T-cell (primary cell): ENCODE measurements at regions not wholly inside any gene's neighbourhood (a gene's known extent, or its start where the extent isn't known, plus 50 kb on each side); places are given as distances from the start of the nearest gene placed in this dataset.

Experiments used
- ATAC-seq, 4 experiments: fragments of 200-7000 bp in 3 of 4; fragments of 150-1000 bp in 1 of 4; cut with Tn5 transposase; replicated peaks in 1 of 4; 1 replicate in 3 of 4; 2 replicates in 1 of 4; pipeline ENCODE4 v1.10.0; 2021; ENCODE audit warnings: moderate library complexity in 3 of 4, mild to moderate bottlenecking in 2 of 4, moderate number of reproducible peaks in 1 of 4
- CTCF ChIA-PET, 2 donors: fragments of 300-600 bp; sonication (Branson Sonifier 250); formaldehyde crosslinking; loops; one replicate each; lab custom pipeline; 2022; ENCODE audit warnings: antibody characterized with exemption in 2 of 2; lab: Charles Lee
- POLR2A ChIA-PET, 2 donors: fragments of 300-600 bp; sonication (Branson Sonifier 250); formaldehyde crosslinking; loops; one replicate each; lab custom pipeline; 2022; ENCODE audit warnings: antibody characterized with exemption in 2 of 2; lab: Charles Lee
- DNase-seq, 35 experiments: peaks; one replicate each; pipeline versions ENCODE4 v3.0.0 to v3.0.0-alpha.2; 2013 to 2023
- H3K27ac ChIP-seq: one replicate; pipeline ENCODE4 v1.5.1; 2013; ENCODE audit warnings: low read length
- H3K27me3 ChIP-seq, 2 experiments: replicated peaks in 1 of 2; 1 replicate in 1 of 2; 2 replicates in 1 of 2; pipeline versions ENCODE4 v1.6.1 to v1.7.0; 2013; ENCODE audit warnings: low read length in 1 of 2, mixed read lengths in 1 of 2; ENCODE audit not compliant: control insufficient read depth in 2 of 2, insufficient read depth in 2 of 2; ENCODE audit errors: extremely low read depth in 1 of 2
- H3K36me3 ChIP-seq, 2 donors: 1 replicate in 1 of 2; 2 replicates in 1 of 2; pipeline versions ENCODE4 v1.6.1 to v1.7.0; 2013; ENCODE audit warnings: low read length in 1 of 2; ENCODE audit not compliant: control insufficient read depth in 2 of 2, insufficient read depth in 1 of 2; ENCODE audit errors: extremely low read depth in 1 of 2
- H3K4me1 ChIP-seq, 2 experiments: 1 replicate in 1 of 2; 2 replicates in 1 of 2; pipeline versions ENCODE4 v1.6.1 to v1.7.0; 2013; ENCODE audit warnings: low read length in 2 of 2, mixed read lengths in 1 of 2; ENCODE audit not compliant: insufficient read depth in 2 of 2, control insufficient read depth in 1 of 2; ENCODE audit errors: extremely low read depth in 1 of 2
- H3K4me3 ChIP-seq, 2 donors: 1 replicate in 1 of 2; 2 replicates in 1 of 2; pipeline versions ENCODE4 v1.5.1 to v1.7.0; 2013; ENCODE audit warnings: mild to moderate bottlenecking in 2 of 2, low read length in 1 of 2, moderate library complexity in 1 of 2; ENCODE audit not compliant: control insufficient read depth in 1 of 2; ENCODE audit errors: extremely low read depth in 1 of 2
- H3K9me3 ChIP-seq: 2 replicates; pipeline ENCODE4 v1.7.0; 2013
- H3K27ac Mint-ChIP-seq, 2 donors: one replicate each; pipeline ENCODE4 v1.8.0; 2020 to 2021; ENCODE audit warnings: mild to moderate bottlenecking in 2 of 2, mixed read lengths in 2 of 2
- H3K27me3 Mint-ChIP-seq, 2 donors: one replicate each; pipeline ENCODE4 v1.8.0; 2021 to 2022; ENCODE audit warnings: mixed read lengths in 2 of 2
- H3K36me3 Mint-ChIP-seq: one replicate; pipeline ENCODE4 v1.8.0; 2021; ENCODE audit warnings: mixed read lengths
- H3K4me1 Mint-ChIP-seq, 3 donors: one replicate each; pipeline ENCODE4 v1.8.0; 2020 to 2022; ENCODE audit warnings: mixed read lengths in 3 of 3, mild to moderate bottlenecking in 1 of 3
- H3K4me3 Mint-ChIP-seq, 3 donors: one replicate each; pipeline ENCODE4 v1.8.0; 2020 to 2022; ENCODE audit warnings: mild to moderate bottlenecking in 3 of 3, mixed read lengths in 3 of 3, moderate library complexity in 3 of 3
- H3K9me3 Mint-ChIP-seq, 3 donors: one replicate each; pipeline ENCODE4 v1.8.0; 2020 to 2022; ENCODE audit warnings: mixed read lengths in 3 of 3
- WGBS: methylation state at CpG from one replicate; pipeline ENCODE4 v1.1.5; 2013; ENCODE audit warnings: missing lambda C conversion rate; ENCODE audit not compliant: insufficient coverage; 5-methylcytosine and 5-hydroxymethylcytosine counted together

DNA sequence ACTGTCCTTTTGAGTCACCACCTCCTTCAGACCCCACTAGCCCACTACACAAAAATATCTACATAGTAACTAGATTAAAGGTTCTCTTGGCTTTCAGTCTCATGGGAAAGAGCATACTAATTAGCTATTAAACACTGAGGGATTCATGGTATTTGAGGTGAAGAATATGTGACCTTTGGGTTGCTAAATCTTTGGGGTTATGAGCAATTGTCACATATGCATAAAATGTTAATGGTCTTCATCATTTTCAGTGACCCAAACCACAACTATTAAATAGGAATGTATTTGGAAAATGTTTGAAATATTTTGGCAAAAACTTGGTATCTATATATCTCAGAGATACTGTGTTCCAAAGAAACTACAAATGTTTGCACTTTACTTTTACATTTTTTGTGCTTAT, 365.1 kb downstream of the MAGEB5 start:
- H3K36me3 Mint-ChIP-seq = no peaks in the 10 kb centered on the region
- H3K27ac Mint-ChIP-seq = no peak overlapping the region
- no peaks in the 10 kb centered on the region for H3K27me3 ChIP-seq
- H3K36me3 ChIP-seq = no peaks in the 10 kb centered on the region
- ATAC-seq (no peak), DNase-seq (no peak)
- peaks cover 0 to 4% (median 0%) of the 10 kb centered on the region in 3 donors for H3K9me3 Mint-ChIP-seq
- POLR2A ChIA-PET = no interaction called here
- no peaks in the 10 kb centered on the region for H3K9me3 ChIP-seq
- no peak overlapping the region for H3K4me3 ChIP-seq
- no peaks in the 10 kb centered on the region for H3K4me1 ChIP-seq
- CTCF ChIA-PET = no interaction called here
- no peak overlapping the region for H3K4me3 Mint-ChIP-seq
- H3K4me1 Mint-ChIP-seq = no peaks in the 10 kb centered on the region
- no peaks in the 10 kb centered on the region for H3K27me3 Mint-ChIP-seq
- no peak overlapping the region for H3K27ac ChIP-seq

DNA sequence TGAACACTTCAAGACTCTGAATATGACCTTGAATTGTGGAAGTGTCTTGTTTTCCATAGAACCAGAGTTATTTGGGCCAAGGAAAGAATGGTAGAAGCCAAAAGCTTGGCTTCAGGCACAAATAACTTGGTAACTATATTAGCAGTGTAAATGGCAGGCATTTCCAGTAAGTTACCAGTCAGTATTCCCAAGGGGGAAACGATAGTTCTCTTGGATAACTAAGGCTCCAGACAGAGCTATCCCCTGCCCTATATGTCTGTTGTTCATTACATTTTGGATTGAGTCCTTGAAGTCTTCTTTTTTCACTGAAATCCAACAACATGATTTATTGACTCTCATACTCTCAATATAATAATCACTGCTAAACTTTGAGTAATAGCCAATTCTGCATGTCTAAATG, 364.1 kb downstream of the MAGEB5 start:
- no peaks in the 10 kb centered on the region for H3K9me3 ChIP-seq
- Mint-ChIP-seq H3K4me3 (no peak overlapping the region), H3K9me3 (peaks cover 0 to 4% (median 0%) of the 10 kb centered on the region in 3 donors), H3K36me3 (no peaks in the 10 kb centered on the region), H3K27me3 (no peaks in the 10 kb centered on the region), H3K27ac (no peak overlapping the region), H3K4me1 (no peaks in the 10 kb centered on the region)
- H3K4me1 ChIP-seq = no peaks in the 10 kb centered on the region
- ATAC-seq = no peak
- H3K27ac ChIP-seq = no peak overlapping the region
- ChIA-PET POLR2A (no interaction called here), CTCF (no interaction called here)
- WGBS = no CpG with 5 or more reads among the region's 1 CpG
- DNase-seq = no peak
- H3K27me3 ChIP-seq = no peaks in the 10 kb centered on the region
- no peak overlapping the region for H3K4me3 ChIP-seq
- no peaks in the 10 kb centered on the region for H3K36me3 ChIP-seq

DNA sequence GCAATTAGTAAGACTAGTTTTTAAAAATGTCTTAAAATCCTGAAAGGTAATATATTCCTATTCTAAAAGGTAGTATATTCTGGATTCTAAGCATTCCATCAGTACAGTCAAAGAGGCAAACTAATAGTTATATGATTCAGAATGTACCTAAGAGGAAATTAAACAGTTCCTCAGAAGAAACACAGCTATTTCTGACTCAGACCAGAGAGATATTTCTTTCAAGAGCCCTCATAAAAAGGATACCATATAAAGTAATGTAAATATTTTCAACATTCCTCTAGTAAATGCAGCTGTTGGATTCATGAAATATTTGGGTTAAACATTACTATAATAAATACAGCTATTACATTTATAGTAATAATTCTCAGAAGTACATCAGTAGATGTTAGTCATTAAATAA, 358.3 kb downstream of the MAGEB5 start:
- Histone ChIP-seq H3K4me1 (no peaks in the 10 kb centered on the region), H3K27ac (no peak overlapping the region), H3K27me3 (no peaks in the 10 kb centered on the region), H3K9me3 (no peaks in the 10 kb centered on the region), H3K4me3 (no peak overlapping the region), H3K36me3 (no peaks in the 10 kb centered on the region)
- ATAC-seq (no peak), DNase-seq (no peak)
- ChIA-PET CTCF (interaction anchor here in 1 of 2 donors (0.7 kb wide), 1 partner anchor 197 kb away, joined by 5 read pairs; no protein-coding TSS in a partner anchor), POLR2A (no interaction called here)
- peaks cover 0 to 4% (median 0%) of the 10 kb centered on the region in 3 donors for H3K9me3 Mint-ChIP-seq
- H3K4me1 Mint-ChIP-seq = no peaks in the 10 kb centered on the region
- no peak overlapping the region for H3K27ac Mint-ChIP-seq
- H3K4me3 Mint-ChIP-seq = no peak overlapping the region
- H3K36me3 Mint-ChIP-seq = no peaks in the 10 kb centered on the region
- no peaks in the 10 kb centered on the region for H3K27me3 Mint-ChIP-seq

DNA sequence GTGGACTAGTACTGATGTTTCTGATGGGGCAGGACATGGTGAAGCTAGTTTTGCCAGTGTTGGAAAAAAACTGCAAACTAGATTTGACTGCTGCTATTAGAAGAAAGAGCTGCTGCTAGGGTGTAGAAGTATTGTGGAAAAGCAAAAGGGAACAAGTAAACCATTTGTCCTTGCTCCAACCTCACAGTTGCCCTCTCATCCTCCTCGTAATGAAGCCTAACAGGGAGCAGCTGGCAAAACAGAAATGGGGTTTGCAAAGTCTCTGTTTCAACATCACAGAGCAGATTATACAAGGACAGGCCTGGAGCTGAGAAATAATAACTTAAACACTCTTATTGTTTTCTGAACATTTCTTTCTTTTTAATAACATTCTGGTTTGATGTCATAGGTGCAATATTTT, 346.2 kb downstream of the MAGEB5 start:
- Histone ChIP-seq H3K4me3 (no peak overlapping the region), H3K9me3 (no peaks in the 10 kb centered on the region), H3K27ac (no peak overlapping the region), H3K4me1 (no peaks in the 10 kb centered on the region), H3K36me3 (no peaks in the 10 kb centered on the region), H3K27me3 (no peaks in the 10 kb centered on the region)
- Mint-ChIP-seq H3K9me3 (no peaks in the 10 kb centered on the region), H3K4me3 (no peak overlapping the region), H3K4me1 (no peaks in the 10 kb centered on the region), H3K27me3 (no peaks in the 10 kb centered on the region), H3K36me3 (no peaks in the 10 kb centered on the region), H3K27ac (no peak overlapping the region)
- ChIA-PET POLR2A (no interaction called here), CTCF (no interaction called here)
- DNase-seq = no peak
- WGBS = no CpG with 5 or more reads among the region's 1 CpG
- no peak for ATAC-seq

DNA sequence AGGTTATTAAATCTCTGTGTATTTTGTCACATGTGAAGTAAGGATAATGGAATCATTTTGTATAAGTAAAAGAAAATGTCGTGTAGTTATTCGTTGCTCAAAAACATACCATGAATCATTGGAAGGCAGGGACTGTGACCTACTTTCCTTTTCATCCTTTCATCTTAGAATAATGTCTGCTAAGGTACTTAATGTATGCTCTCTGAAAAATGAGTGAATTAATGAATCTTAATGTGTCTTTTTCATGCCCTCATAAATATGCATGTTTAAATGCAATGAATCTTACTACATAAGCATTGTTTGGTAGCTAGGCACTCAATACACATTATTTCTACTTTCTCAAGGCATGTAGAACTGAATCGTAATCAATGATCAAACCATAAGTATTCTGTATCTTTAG, 343.9 kb downstream of the MAGEB5 start:
- Histone ChIP-seq H3K27me3 (no peaks in the 10 kb centered on the region), H3K4me3 (no peak overlapping the region), H3K4me1 (no peaks in the 10 kb centered on the region), H3K9me3 (no peaks in the 10 kb centered on the region), H3K27ac (no peak overlapping the region), H3K36me3 (no peaks in the 10 kb centered on the region)
- Mint-ChIP-seq H3K27ac (no peak overlapping the region), H3K4me3 (no peak overlapping the region), H3K9me3 (peaks cover 0 to 4% (median 0%) of the 10 kb centered on the region in 3 donors), H3K36me3 (no peaks in the 10 kb centered on the region), H3K27me3 (no peaks in the 10 kb centered on the region), H3K4me1 (no peaks in the 10 kb centered on the region)
- ATAC-seq = no peak
- ChIA-PET CTCF (no interaction called here), POLR2A (no interaction called here)
- WGBS = no CpG with 5 or more reads among the region's 3 CpGs
- DNase-seq = no peak

DNA sequence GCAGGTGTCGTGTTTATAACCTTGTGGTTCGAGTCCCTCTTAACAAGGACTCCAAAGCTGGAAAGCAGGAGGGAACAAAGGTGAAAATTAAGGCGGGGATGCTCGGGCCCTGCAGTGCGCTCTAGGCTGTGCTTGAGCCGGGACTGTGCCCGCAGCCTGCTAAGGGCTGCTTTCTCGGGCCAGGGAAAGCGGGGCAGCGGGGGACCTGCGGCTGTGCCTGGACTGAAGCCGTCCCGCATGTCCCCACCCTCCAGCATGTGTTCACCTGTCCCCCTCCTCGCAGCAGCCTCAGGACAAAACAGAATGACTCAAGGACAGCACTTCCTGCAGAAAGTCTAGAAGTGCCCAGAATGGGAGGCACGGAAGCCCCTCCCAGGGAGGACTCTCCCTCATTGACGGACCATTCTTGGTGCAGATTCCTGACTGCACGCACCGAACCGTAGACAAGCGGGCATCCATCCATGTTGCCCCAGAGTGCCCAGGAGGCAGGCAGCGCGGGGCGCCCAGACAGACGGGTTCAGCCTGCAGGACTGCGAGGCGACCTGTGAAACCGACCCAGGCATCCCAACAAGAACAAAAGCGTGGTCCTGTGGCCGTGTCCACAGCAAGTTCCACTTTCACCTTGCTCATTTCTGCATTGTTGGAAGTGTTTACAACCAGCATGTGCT, 342.9 kb downstream of the MAGEB5 start:
- DNase-seq (no peak), ATAC-seq (no peak)
- Histone ChIP-seq H3K36me3 (no peaks in the 10 kb centered on the region), H3K9me3 (no peaks in the 10 kb centered on the region), H3K4me1 (no peaks in the 10 kb centered on the region), H3K27me3 (no peaks in the 10 kb centered on the region), H3K27ac (no peak overlapping the region), H3K4me3 (no peak overlapping the region)
- H3K4me1 Mint-ChIP-seq = no peaks in the 10 kb centered on the region
- H3K27me3 Mint-ChIP-seq = no peaks in the 10 kb centered on the region
- peaks cover 0 to 8% (median 3%) of the 10 kb centered on the region in 3 donors for H3K9me3 Mint-ChIP-seq
- no peaks in the 10 kb centered on the region for H3K36me3 Mint-ChIP-seq
- no peak overlapping the region for H3K27ac Mint-ChIP-seq
- POLR2A ChIA-PET = no interaction called here
- CTCF ChIA-PET = no interaction called here
- no peak overlapping the region for H3K4me3 Mint-ChIP-seq
- 89% methylated on average over 14 of the region's 29 CpGs for WGBS
